NCI-H460 (cell line): ENCODE measurements at regions not wholly inside any gene's neighbourhood (a gene's known extent, or its start where the extent isn't known, plus 50 kb on each side); places are given as distances from the start of the nearest gene placed in this dataset.

Experiments used
- DNase-seq: peaks from one replicate; pipeline ENCODE4 v3.0.0-alpha.2; 2016; ENCODE audit warnings: low read depth; ENCODE audit errors: extremely low read depth

- DNase-seq: no peak
Measured at GRCh38 chr1:177490786-177491185, 320.0 kb downstream of the BRINP2 start.

DNA sequence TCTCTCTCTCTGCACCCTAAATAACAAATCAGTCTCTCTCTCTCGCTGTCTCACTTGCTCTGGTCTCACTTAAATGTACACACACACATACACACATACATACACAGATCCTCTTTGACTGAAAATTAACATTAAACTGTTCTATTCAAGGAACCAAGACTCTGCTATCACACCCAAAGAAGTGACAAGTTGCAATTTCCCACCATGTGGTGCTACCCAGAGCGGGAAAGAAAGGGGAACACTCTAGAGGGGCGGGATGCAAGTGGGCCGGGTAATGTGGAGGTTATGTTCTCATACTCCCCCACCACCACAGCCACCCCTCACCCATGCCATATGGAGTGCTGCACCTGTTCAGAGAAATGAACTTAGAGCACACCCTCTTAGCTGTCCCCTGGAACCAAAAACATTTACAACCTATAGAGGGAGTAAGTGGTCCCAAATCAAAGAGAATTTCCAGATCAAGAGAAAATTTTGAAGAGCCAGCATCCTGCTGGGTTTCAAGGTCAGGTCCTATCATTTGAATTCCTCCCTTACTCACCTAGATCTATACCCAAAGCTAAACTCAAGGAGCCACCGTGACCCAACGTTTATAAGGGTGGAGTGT is 319.4 kb downstream of the BRINP2 start:
- DNase-seq: no peak

GRCh38 chr1:177488722-177489121 is 318.0 kb downstream of the BRINP2 start:
- no peak for DNase-seq

GRCh38 chr1:177487481-177487880 is 316.7 kb downstream of the BRINP2 start:
- DNase-seq: no peak

- no peak for DNase-seq
Measured at GRCh38 chr1:177480741-177481305, 310.1 kb downstream of the BRINP2 start.

DNA sequence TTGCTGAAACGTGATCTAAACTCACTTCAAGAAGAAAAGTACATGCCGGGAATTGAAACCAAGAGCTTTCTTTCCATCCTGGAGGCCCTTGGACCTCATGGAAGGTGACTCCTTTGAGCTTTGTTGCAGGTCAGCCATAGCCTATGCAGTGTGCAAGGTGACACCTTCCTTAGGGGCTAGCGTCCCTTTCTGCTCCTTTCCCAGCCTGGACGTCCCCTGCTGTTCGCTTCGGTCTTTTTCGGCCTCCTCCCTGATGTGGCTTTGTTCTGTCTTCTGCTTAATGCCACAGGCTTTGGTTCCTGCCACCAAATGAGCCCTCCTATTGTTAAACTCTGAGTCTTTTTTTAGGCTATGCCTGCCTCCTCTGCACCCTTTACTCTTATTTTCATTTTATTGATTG is 308.8 kb downstream of the BRINP2 start:
- no peak for DNase-seq

DNA sequence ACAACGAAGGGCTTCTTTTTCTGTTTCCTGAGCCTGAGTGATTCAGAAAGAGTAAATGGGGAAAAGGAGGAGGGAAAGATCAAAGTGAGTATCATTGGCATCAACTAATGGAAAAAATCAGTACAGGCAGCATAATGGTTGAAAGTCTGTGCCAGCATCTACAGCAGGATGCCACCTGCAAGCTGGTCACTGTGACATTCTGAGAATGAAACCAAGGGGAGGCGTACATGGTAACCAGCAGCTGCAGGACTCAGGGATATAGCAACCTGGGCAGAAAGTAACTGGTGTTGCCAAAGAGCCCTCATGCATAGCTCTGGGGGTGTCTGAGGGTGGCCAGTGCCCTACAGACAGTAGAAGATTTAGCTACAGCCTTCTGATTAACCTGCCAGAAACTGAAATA is 305.9 kb downstream of the BRINP2 start:
- DNase-seq: no peak

GRCh38 chr1:177472567-177472966 is 301.8 kb downstream of the BRINP2 start:
- no peak for DNase-seq

DNA sequence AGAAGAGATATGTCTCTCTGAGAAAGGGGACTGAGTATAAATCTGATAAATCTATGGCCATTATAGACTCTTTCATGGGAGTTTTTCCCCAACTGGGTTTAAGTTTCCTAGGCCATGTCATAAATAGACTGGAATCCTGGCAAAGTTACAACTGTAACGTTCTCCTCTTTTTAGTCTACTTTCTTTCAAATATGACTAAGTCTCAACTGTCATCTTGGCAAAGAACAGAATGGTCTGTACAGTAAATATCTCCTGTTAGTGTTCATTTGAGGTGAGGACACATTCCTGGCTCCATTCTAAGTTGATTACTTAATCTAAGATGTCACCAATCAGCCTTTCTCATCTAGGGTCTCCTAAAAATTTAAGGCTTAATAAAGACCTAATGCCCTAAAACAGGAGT is 300.5 kb downstream of the BRINP2 start:
- no peak for DNase-seq

DNA sequence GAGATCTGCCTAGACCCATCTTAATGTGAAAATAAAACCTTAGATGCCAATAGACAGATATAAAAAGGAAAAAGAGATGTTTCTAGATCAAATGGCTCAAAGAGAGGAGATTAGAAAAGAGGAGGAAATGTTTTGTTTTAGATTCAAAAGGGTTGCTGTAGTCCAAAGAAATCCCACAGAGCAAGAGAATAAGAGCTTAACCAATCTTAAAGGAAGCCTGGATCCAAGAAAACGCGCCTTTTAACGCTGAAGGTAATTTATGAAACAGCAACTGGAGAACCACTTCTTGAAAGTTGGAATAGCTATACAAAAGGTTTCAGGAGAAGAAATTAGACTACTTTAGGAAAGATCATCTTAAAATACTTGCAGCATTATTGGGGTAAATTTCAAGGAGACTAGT is 298.8 kb downstream of the BRINP2 start:
- no peak for DNase-seq

- DNase-seq: no peak
Measured at GRCh38 chr1:177466286-177466685, 295.5 kb downstream of the BRINP2 start.

DNA sequence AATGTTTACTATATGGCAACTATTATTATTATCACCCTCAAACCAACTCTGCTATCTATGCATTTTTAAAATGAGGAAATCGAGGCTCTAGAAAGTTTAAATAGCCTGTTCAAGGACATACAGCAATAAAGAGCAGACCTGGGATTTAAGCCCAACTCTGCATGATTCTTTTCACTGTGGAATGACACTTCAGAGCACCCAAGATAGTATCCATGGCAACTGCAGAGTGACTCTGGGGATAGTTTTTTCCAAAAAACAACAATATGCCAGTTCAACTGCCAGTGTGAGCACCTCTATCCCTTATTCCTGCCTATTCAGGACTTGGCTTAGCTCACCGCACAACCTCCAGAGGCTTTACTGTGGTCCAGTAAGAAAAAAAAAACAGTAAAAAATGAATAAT is 293.9 kb downstream of the BRINP2 start:
- no peak for DNase-seq

- no peak for DNase-seq
Measured at GRCh38 chr1:177451191-177451590, 280.4 kb downstream of the BRINP2 start.

GRCh38 chr1:177448652-177449357 is 278.0 kb downstream of the BRINP2 start:
- no peak for DNase-seq

- DNase-seq: no peak
Measured at GRCh38 chr1:177448036-177448615, 277.4 kb downstream of the BRINP2 start.

GRCh38 chr1:177444997-177445746 is 274.4 kb downstream of the BRINP2 start:
- DNase-seq: no peak

- no peak for DNase-seq
Measured at GRCh38 chr1:177443003-177443402, 272.2 kb downstream of the BRINP2 start.

DNA sequence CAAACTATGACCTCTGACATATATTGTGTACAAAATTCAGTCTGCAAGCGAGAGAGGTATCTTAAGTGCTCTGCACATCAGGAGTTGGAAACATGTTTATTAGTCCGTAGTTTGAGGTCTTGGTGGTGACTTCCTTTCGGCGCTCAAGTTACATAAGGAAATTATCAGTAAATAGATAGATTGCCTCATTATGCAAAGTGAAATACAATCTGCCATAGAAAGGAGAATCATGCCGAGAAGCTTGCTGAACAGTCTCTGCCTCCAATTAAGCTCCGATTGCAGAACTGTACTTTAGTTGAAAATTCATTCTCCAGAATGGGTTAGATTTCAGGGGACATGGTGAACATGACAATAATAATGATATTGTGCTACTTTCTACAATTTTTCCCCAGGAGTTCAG is 271.8 kb downstream of the BRINP2 start:
- no peak for DNase-seq

DNA sequence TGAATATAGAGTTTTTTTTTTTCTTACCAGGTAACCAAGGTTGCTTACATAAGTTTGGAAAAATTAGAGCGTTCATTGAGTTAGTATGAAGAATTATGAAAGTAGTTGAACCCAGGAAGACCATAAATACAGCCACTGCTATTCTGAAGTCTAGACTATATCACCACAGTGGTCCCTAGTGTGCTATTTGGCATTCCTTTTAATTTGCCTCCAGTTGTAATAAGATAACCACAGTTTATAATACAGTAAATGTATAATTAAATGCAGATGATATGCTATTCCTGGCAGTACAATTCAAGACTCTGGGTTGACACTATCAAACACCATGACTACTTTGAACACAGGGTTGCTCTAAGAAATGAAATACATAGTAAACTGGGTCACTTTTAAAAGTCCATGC is 270.5 kb downstream of the BRINP2 start:
- no peak for DNase-seq

GRCh38 chr1:177440821-177441220 is 270.1 kb downstream of the BRINP2 start:
- no peak for DNase-seq

- DNase-seq: no peak
Measured at GRCh38 chr1:177439301-177439700, 268.5 kb downstream of the BRINP2 start.
